GM23338 (cell line): ENCODE measurements at regions not wholly inside any gene's neighbourhood (a gene's known extent, or its start where the extent isn't known, plus 50 kb on each side); places are given as distances from the start of the nearest gene placed in this dataset.

ENCODE experiments used
- ATAC-seq: fragments of 200-7000 bp; cut with Tn5 transposase; 3 replicates; pipeline ENCODE4 v1.9.1; 2020
- DNase-seq: peaks from one replicate; pipeline ENCODE4 v3.0.0-alpha.2; 2015; ENCODE audit warnings: low spot score
- H2AFZ ChIP-seq: fragments of 200-600 bp; sonication (generic); 2 replicates; pipeline ENCODE4 v1.8.0; 2016; ENCODE audit warnings: antibody characterized with exemption, mild to moderate bottlenecking, moderate library complexity
- H3F3A ChIP-seq: fragments of 200-600 bp; sonication (generic); replicated peaks from 2 replicates; pipeline ENCODE4 v1.8.0; 2017; ENCODE audit warnings: antibody characterized with exemption, mixed run types, low read depth
- H3K27ac ChIP-seq: fragments of 200-600 bp; sonication (generic); 2 replicates; pipeline ENCODE4 v1.6.1; 2016; ENCODE audit warnings: low read depth
- H3K27me3 ChIP-seq: fragments of 200-600 bp; sonication (generic); 2 replicates; pipeline ENCODE4 v1.8.0; 2016; ENCODE audit warnings: mild to moderate bottlenecking, mixed run types, moderate library complexity; ENCODE audit not compliant: insufficient read depth
- H3K36me3 ChIP-seq: fragments of 200-600 bp; sonication (generic); 2 replicates; pipeline ENCODE4 v1.8.0; 2016; ENCODE audit warnings: mild to moderate bottlenecking; ENCODE audit not compliant: insufficient read depth
- H3K4me1 ChIP-seq: fragments of 200-600 bp; sonication (generic); 2 replicates; pipeline ENCODE4 v1.8.0; 2016; ENCODE audit warnings: mild to moderate bottlenecking, moderate library complexity; ENCODE audit not compliant: insufficient read depth
- H3K4me2 ChIP-seq: fragments of 200-600 bp; sonication (generic); 2 replicates; pipeline ENCODE4 v1.7.1; 2017; ENCODE audit warnings: mixed run types
- H3K4me3 ChIP-seq: fragments of 200-600 bp; sonication (generic); 2 replicates; pipeline ENCODE4 v1.6.1; 2016; ENCODE audit warnings: mixed run types
- H3K79me2 ChIP-seq: fragments of 200-600 bp; sonication (generic); replicated peaks from 2 replicates; pipeline ENCODE4 v1.8.0; 2017; ENCODE audit warnings: mild to moderate bottlenecking; ENCODE audit not compliant: insufficient read depth
- H3K9me2 ChIP-seq: fragments of 200-600 bp; sonication (generic); 2 replicates; pipeline ENCODE4 v1.8.0; 2017; ENCODE audit not compliant: insufficient read depth
- H4K20me1 ChIP-seq: fragments of 200-600 bp; sonication (generic); replicated peaks from 2 replicates; pipeline ENCODE4 v1.8.0; 2017; ENCODE audit warnings: mild to moderate bottlenecking; ENCODE audit not compliant: insufficient read depth
- H3K27ac Mint-ChIP-seq: 2 replicates; pipeline ENCODE4 v1.8.0; 2020; ENCODE audit warnings: inconsistent platforms, mild to moderate bottlenecking, moderate library complexity, mixed read lengths
- H3K27me3 Mint-ChIP-seq: 3 replicates; pipeline ENCODE4 v1.8.0; 2022; ENCODE audit warnings: low read depth, mild to moderate bottlenecking, moderate library complexity, mixed read lengths, inconsistent platforms; ENCODE audit not compliant: insufficient read depth, poor library complexity
- H3K36me3 Mint-ChIP-seq: 3 replicates; pipeline ENCODE4 v1.8.0; 2021; ENCODE audit warnings: low read depth, mild to moderate bottlenecking, inconsistent platforms, moderate library complexity, mixed read lengths
- H3K4me1 Mint-ChIP-seq: 3 replicates; pipeline ENCODE4 v1.8.0; 2020; ENCODE audit warnings: mild to moderate bottlenecking, inconsistent platforms, mixed read lengths
- H3K4me3 Mint-ChIP-seq: 3 replicates; pipeline ENCODE4 v1.8.0; 2021; ENCODE audit warnings: moderate library complexity, mild to moderate bottlenecking, inconsistent platforms, mixed read lengths
- H3K9me3 Mint-ChIP-seq: 3 replicates; pipeline ENCODE4 v1.8.0; 2020; ENCODE audit warnings: moderate library complexity, mild to moderate bottlenecking, inconsistent platforms, mixed read lengths
- CREB1 ChIP-seq: fragments of 250-450 bp; sonication (Bioruptor Pico); IDR thresholded peaks from 2 replicates; pipeline ENCODE4 v1.5.0; 2020; ENCODE audit warnings: low read depth, mild to moderate bottlenecking, moderate library complexity
- CTCF ChIP-seq, 2 experiments: fragments of 200-600 bp in 1 of 2; sonication (generic) in 1 of 2; conservative IDR thresholded peaks; 2 replicates each; pipeline versions ENCODE4 v1.5.1 to v1.6.1; 2016 to 2017; ENCODE audit warnings: antibody characterized with exemption in 2 of 2, low read depth in 2 of 2, mild to moderate bottlenecking in 2 of 2, moderate library complexity in 1 of 2
- ETS1 ChIP-seq: IDR thresholded peaks from 2 replicates; pipeline ENCODE4 v1.6.1; 2016; ENCODE audit warnings: antibody characterized with exemption
- EZH2 ChIP-seq: fragments of 200-600 bp; sonication (generic); IDR thresholded peaks from one replicate; pipeline ENCODE4 v1.8.0; 2017; ENCODE audit warnings: antibody characterized with exemption, mild to moderate bottlenecking, low read depth; ENCODE audit not compliant: unreplicated experiment
- EZH2phosphoT487 ChIP-seq: fragments of 200-600 bp; sonication (generic); IDR thresholded peaks from one replicate; pipeline ENCODE4 v1.8.1; 2018; ENCODE audit warnings: antibody characterized with exemption; ENCODE audit not compliant: unreplicated experiment
- JUNB ChIP-seq: IDR thresholded peaks from one replicate; pipeline ENCODE4 v1.6.1; 2016; ENCODE audit warnings: antibody characterized with exemption; ENCODE audit not compliant: unreplicated experiment
- REST ChIP-seq: IDR thresholded peaks from one replicate; pipeline ENCODE4 v1.6.1; 2018; ENCODE audit warnings: antibody characterized with exemption; ENCODE audit not compliant: unreplicated experiment
- ZNF114 ChIP-seq: fragments of 250-450 bp; sonication (Bioruptor Pico); IDR thresholded peaks from 2 replicates; pipeline ENCODE4 v1.5.0; 2020; ENCODE audit warnings: mild to moderate bottlenecking, moderate library complexity

GRCh38 chr6:163753430-163753829 lies 338.9 kb downstream of the QKI start (continued):
- TF ChIP-seq CTCF (conservative IDR thresholded peaks at IDR 0.05; ENCODE audit: low read depth in 2 of 2), result no peak
- TF ChIP-seq ZNF114 (CRISPR knock-in tag), result no peak
- TF ChIP-seq REST, result no peak

GRCh38 chr6:163752446-163752845 lies 337.9 kb downstream of the QKI start:
- ATAC-seq (no peak), DNase-seq (no peak)
- no peaks in the 10 kb centered on the region for H4K20me1 ChIP-seq
- peaks cover 4% of the 10 kb centered on the region for H3K4me1 ChIP-seq
- no peak overlapping the region for H3K4me2 ChIP-seq
- H3K4me1 Mint-ChIP-seq, result peaks cover 6% of the 10 kb centered on the region
- no peaks in the 10 kb centered on the region for H3K36me3 ChIP-seq
- H3K79me2 ChIP-seq, result no peaks in the 10 kb centered on the region
- H3K27me3 Mint-ChIP-seq, result peaks cover 2% of the 10 kb centered on the region
- no peak overlapping the region for H3K4me3 Mint-ChIP-seq
- H3K27ac Mint-ChIP-seq, result no peak overlapping the region
- no peak for TF ChIP-seq EZH2
- H3K27ac ChIP-seq, result no peak overlapping the region
- H2AFZ ChIP-seq, result 0 out of 2 replicates have a peak overlapping the region, but pooled peaks have one; percentile 38
- H3K36me3 Mint-ChIP-seq, result peaks cover 7% of the 10 kb centered on the region; the same call in 2 of the 3 replicates
- H3K27me3 ChIP-seq, result no peaks in the 10 kb centered on the region
- no peaks in the 10 kb centered on the region for H3F3A ChIP-seq
- peaks cover 8% of the 10 kb centered on the region for H3K9me2 ChIP-seq
- H3K9me3 Mint-ChIP-seq, result peaks cover 13% of the 10 kb centered on the region; the same call in 2 of the 3 replicates
- no peak overlapping the region for H3K4me3 ChIP-seq

GRCh38 chr6:163751032-163751525 lies 336.6 kb downstream of the QKI start:
- peaks cover 13% of the 10 kb centered on the region; the same call in 2 of the 3 replicates for H3K9me3 Mint-ChIP-seq
- peaks cover 1% of the 10 kb centered on the region for H3K27me3 Mint-ChIP-seq
- Histone ChIP-seq H2AFZ (peak overlapping the region; percentile 81), H3K27me3 (no peaks in the 10 kb centered on the region), H3K9me2 (peaks cover 4% of the 10 kb centered on the region; the same call in 1 of the 2 replicates), H3K27ac (no peak overlapping the region), H3K36me3 (no peaks in the 10 kb centered on the region), H3K79me2 (no peaks in the 10 kb centered on the region), H3F3A (no peaks in the 10 kb centered on the region), H3K4me1 (no peaks in the 10 kb centered on the region), H3K4me3 (no peak overlapping the region), H3K4me2 (no peak overlapping the region), H4K20me1 (no peaks in the 10 kb centered on the region)
- DNase-seq (no peak), ATAC-seq (peak; percentile 71)
- H3K36me3 Mint-ChIP-seq, result peaks cover 7% of the 10 kb centered on the region; the same call in 2 of the 3 replicates
- H3K27ac Mint-ChIP-seq, result no peak overlapping the region
- peaks cover 2% of the 10 kb centered on the region; the same call in 2 of the 3 replicates for H3K4me1 Mint-ChIP-seq
- no peak overlapping the region for H3K4me3 Mint-ChIP-seq
- TF ChIP-seq EZH2phosphoT487 (no peak), JUNB (no peak), REST (no peak), CREB1 (CRISPR knock-in tag) (no peak), ETS1 (no peak), EZH2 (no peak)
